ENCODE measurements at regions not wholly inside any gene's neighbourhood (a gene's known extent, or its start where the extent isn't known, plus 50 kb on each side); places are given as distances from the start of the nearest gene placed in this dataset.

DNA sequence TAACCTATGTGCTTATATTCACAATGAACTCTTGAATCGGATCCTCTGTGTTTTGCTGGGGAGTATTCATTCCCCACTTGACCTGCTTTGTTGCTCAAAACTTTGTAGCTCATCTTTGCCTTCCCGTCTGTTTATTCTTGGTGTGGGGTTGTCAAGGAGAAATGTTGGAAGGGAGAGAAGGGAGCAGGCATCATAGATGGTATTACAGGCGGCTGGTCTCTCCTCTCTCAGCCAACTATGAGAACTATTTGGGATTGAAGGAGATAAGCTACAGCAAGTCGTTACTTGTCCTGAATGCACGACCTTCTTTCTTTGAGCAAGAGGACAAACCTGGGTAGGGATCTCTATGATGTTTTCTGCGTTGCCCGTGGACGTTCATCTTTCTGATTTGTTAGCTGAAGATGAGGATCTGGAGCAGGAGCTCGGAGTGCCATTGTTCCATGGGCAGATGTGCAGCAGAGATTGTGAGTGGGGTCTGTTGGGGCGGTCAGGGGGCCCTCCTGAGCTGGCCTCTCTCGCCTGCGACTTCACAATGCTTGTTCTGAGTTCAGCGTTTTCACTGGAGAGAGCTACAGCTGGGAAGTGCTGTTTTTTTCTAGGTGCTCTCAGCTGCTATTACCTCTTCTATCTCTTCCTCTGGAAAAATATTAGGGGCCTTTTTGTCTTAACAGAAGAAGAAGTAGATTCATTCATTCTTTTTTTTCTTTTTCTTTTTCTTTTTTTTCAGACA is 126.9 kb upstream of the KLF6 start:
- Histone ChIP-seq H3K4me1 (replicated peaks) (peaks cover 11% of the 10 kb centered on the region), H3K36me3 (no peaks in the 10 kb centered on the region), H3K4me3 (no peak overlapping the region), H3K9me3 (replicated peaks) (no peaks in the 10 kb centered on the region), H3K27me3 (replicated peaks) (no peaks in the 10 kb centered on the region), H3K27ac (no peak overlapping the region)
- DNase-seq (ENCODE audit: low read depth in 1 of 2, low spot score in 2 of 2), result no peak

DNA sequence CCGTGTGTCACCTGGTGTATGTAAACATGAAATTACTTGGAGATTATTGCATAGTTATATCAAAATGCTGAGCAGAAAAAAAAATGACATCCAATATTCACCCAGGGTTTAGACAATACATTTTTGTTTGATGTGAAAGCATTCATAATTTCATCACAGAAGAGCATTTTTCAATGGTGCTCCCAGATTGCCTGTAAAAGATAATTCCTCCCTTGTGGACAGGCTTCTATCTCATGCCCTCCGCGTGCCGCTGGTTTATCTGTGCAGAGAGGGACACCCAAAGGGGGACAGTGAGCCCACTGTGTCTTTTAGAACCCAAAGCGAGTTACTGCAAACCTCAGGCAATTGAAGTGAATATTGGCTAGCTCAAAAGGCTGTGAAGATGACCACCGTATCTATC is 126.2 kb upstream of the KLF6 start:
- Histone ChIP-seq H3K36me3 (no peaks in the 10 kb centered on the region), H3K4me1 (replicated peaks) (peaks cover 16% of the 10 kb centered on the region), H3K4me3 (no peak overlapping the region), H3K27ac (no peak overlapping the region), H3K27me3 (replicated peaks) (no peaks in the 10 kb centered on the region), H3K9me3 (replicated peaks) (no peaks in the 10 kb centered on the region)
- no peak for DNase-seq (ENCODE audit: low read depth in 1 of 2, low spot score in 2 of 2)

DNA sequence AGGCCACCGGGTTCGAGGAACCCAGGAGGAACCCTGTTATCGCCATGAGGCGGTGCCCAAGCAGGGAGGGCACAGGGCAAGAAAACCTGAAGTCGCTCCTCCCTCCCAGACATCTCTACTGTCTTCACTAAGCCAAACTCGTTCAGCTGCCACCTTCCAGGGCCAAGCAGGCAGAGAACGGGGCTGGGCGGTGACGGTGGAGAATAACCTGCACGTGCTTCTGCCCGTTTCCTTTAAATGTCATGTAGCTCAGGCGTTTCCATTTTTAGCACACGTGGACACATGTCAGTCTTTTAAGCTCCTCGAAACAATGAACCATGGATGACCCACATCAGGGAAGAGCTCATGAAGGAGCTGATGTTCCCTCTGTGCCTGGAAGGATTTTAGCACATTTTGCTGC is 124.3 kb upstream of the KLF6 start:
- Histone ChIP-seq H3K27me3 (replicated peaks) (no peaks in the 10 kb centered on the region), H3K4me1 (replicated peaks) (peaks cover 24% of the 10 kb centered on the region), H3K4me3 (no peak overlapping the region), H3K27ac (no peak overlapping the region), H3K36me3 (no peaks in the 10 kb centered on the region), H3K9me3 (replicated peaks) (no peaks in the 10 kb centered on the region)
- no peak for DNase-seq (ENCODE audit: low read depth in 1 of 2, low spot score in 2 of 2)

DNA sequence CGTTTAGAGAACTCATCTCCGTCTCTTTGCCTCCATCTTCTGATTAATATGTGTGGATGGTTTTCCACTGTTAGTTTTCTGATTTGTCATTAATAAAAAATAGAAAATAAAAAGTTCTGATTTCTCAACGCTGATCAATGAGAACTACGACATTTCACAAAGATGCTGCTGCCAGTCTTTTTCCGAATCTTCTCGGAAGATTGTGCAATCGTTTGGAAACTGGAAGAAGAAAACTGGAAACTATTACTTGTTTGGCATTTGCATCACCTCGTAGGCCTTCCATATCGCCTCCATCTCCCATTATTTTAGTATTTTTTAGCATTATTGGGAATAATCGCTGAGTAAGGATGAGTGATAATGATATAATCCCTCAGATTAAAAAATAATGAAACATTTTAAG is 123.2 kb upstream of the KLF6 start:
- Histone ChIP-seq H3K27ac (no peak overlapping the region; the same call in 1 of the 2 replicates), H3K27me3 (replicated peaks) (no peaks in the 10 kb centered on the region), H3K4me1 (replicated peaks) (peaks cover 24% of the 10 kb centered on the region), H3K36me3 (no peaks in the 10 kb centered on the region), H3K9me3 (replicated peaks) (no peaks in the 10 kb centered on the region), H3K4me3 (no peak overlapping the region)
- no peak for DNase-seq (ENCODE audit: low read depth in 1 of 2, low spot score in 2 of 2)

DNA sequence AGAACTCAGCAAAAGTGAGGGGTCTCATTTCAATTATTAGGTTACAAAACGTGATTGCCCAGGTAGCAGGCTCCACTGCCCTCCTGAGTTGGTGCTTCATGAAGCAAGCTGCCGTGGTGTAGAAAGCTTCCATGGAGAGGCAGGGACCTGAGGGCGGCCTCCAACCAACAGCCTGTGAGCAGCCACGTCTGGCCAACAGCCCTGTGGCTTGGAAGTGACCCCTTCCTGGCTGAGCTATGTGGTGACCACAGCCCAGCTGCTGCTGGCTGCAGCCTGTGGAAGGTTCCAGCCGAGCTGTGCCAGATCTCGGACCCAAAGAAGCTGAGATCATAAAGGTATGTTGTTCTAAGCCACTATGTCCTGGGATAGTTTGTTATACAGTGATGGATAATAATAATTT is 122.5 kb upstream of the KLF6 start:
- Histone ChIP-seq H3K4me3 (no peak overlapping the region), H3K27me3 (replicated peaks) (no peaks in the 10 kb centered on the region), H3K4me1 (replicated peaks) (peaks cover 30% of the 10 kb centered on the region), H3K27ac (peak overlapping the region; percentile 94), H3K9me3 (replicated peaks) (no peaks in the 10 kb centered on the region), H3K36me3 (no peaks in the 10 kb centered on the region)
- DNase-seq (ENCODE audit: low read depth in 1 of 2, low spot score in 2 of 2), result no peak

DNA sequence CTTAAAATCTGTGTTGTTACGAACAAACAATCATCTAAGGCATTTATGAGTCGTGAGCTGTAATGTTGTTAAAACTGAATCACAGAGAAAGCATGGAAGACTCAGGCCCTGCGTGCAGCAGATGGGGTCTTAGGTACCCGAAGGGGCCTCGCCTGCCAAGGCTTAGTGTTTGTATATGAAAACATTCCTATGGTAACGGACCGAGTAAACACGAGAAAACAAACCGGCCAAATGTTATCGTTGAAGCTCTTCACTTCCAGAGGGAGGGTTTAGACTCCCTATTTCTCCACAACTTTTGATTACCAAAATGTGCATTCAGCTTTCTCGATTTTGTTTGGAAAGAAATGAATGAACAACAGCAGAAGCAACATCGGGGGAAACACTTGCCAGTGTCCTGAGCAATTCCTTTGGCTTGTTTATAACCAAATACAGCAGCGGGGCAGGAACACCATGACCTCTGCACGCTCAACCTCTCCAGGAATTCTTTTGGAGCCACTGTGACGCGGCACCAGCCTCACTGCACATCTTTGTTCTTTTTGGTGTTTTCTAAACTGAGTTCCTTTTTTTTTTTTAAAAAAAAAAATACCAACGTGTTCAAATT is 121.6 kb upstream of the KLF6 start:
- peaks cover 35% of the 10 kb centered on the region for H3K4me1 ChIP-seq (replicated peaks)
- H3K4me3 ChIP-seq, result 0 out of 2 replicates have a peak overlapping the region, but pooled peaks have one; percentile 5
- no peaks in the 10 kb centered on the region for H3K9me3 ChIP-seq (replicated peaks)
- H3K36me3 ChIP-seq, result no peaks in the 10 kb centered on the region
- H3K27ac ChIP-seq, result peak overlapping the region; percentile 94
- no peaks in the 10 kb centered on the region for H3K27me3 ChIP-seq (replicated peaks)
- DNase-seq (ENCODE audit: low read depth in 1 of 2, low spot score in 2 of 2), result peak; percentile 86 to 91

DNA sequence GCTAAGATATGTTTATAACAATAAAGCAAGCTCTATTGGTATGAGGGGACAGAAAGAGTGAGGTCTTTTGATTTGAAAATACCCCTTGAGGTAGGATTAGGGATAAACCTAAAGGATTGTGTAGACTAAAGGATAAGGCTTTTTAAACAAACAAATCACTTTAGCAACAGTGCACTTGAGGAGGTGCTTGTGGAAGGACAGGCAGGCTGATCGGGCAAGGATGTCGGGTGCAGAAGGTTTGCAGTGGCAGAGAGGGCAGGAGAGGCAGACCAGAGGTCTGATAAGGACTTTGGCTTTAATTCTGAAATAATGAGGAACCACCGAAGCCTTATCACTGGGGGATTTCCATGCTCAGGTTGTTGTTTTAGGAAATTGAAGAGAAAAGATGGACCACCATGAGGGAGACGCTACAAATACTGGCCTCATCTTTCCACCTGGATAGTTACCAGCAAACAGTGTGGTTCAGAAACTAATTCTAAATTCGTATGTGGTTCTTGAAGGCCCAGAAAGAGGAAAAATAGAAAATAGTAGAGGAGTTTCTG is 119.5 kb upstream of the KLF6 start:
- Histone ChIP-seq H3K27me3 (replicated peaks) (no peaks in the 10 kb centered on the region), H3K27ac (no peak overlapping the region), H3K9me3 (replicated peaks) (no peaks in the 10 kb centered on the region), H3K4me1 (replicated peaks) (peaks cover 35% of the 10 kb centered on the region), H3K4me3 (no peak overlapping the region), H3K36me3 (no peaks in the 10 kb centered on the region)
- DNase-seq (ENCODE audit: low read depth in 1 of 2, low spot score in 2 of 2), result no peak

DNA sequence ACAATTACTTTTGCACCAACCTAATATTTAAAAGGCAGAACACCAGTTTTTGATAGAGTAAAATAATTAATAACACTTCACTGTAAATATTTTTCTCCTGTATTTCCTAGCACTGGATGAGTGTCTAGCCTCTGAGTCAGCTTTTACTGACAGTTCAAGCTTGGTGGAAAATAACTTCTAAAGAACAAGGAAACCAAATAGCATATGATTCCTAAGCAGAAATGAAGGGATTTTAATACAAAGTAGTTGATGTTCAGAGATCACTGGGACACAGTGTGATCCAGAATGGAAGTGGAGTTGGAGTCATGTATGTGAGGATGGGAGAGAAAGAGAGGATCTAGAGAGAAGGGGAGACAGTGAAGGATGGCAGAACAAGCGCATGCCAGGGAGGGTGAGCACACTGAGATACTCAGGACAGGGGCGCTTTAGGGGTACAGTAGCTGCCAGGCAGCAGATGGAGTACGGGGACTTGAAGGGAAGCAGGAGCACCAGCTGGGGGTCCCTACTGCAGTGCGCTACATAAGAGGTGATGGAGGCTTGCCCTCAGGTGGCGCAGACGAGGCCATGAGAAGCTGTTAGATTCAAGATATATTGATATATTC is 117.9 kb upstream of the KLF6 start:
- peak in 1 of 2 experiments; percentile 28 for DNase-seq (ENCODE audit: low read depth in 1 of 2, low spot score in 2 of 2)
- no peaks in the 10 kb centered on the region for H3K36me3 ChIP-seq
- 0 out of 2 replicates have a peak overlapping the region, but pooled peaks have one; percentile 19 for H3K27ac ChIP-seq
- peaks cover 34% of the 10 kb centered on the region for H3K4me1 ChIP-seq (replicated peaks)
- H3K4me3 ChIP-seq, result no peak overlapping the region
- no peaks in the 10 kb centered on the region for H3K9me3 ChIP-seq (replicated peaks)
- H3K27me3 ChIP-seq (replicated peaks), result no peaks in the 10 kb centered on the region

DNA sequence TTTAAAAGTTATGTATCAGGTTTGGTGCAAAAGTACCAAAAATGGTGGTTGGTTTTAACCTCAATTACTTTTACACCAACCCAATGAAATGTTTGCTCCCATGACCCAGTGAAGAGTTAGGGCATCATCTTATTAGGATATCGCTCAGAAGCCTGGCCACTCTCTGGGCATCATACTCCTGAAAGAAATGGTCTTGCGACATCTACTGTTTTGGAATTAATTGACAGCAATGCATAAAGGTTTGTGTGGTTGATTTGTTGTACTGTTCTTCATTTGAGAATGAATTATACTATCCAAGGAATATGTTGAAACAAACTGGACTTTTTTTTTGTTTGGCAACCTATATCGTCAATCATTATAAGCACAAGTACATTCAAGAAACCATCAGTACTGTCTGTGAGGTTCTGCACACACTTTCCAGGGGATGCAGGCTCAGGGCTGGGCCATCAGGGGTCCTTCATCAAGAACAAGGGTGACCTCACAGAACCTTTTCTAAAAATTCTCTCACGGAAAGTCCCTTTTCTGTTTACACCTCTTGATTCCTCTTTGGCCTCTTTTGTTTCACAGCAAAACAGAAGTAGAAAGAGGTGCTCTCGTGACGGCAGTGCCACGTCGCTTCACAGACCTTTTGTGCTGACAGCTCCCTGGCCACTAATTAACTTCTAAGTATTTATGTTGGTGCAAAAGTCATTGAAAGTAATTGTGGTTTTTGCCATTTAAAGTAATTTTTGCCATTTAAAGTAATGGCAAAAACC is 117.2 kb upstream of the KLF6 start:
- H3K27me3 ChIP-seq (replicated peaks), result no peaks in the 10 kb centered on the region
- H3K27ac ChIP-seq, result 0 out of 2 replicates have a peak overlapping the region, but pooled peaks have one; percentile 19
- no peak overlapping the region for H3K4me3 ChIP-seq
- H3K36me3 ChIP-seq, result no peaks in the 10 kb centered on the region
- H3K9me3 ChIP-seq (replicated peaks), result no peaks in the 10 kb centered on the region
- peak in 1 of 2 experiments; percentile 32 for DNase-seq (ENCODE audit: low read depth in 1 of 2, low spot score in 2 of 2)
- peaks cover 32% of the 10 kb centered on the region for H3K4me1 ChIP-seq (replicated peaks)

DNA sequence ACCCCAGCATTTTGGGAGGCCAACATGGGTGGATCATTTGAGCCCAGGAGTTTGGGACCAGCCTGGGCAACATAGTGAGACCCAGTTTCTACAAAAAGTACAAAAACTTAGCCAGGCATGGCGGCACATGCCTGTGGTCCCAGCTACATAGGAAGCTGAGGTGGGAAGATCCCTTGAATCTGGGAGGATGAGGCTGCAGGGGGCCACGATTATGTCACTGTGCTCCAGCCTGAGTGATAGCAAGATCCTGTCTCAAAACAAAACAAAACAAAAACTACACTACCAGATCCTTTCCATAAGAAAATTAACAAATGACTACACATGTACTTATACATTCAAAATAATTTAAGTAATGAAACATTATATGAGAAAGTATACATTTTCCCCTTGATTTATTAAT is 116.4 kb upstream of the KLF6 start:
- peaks cover 34% of the 10 kb centered on the region for H3K4me1 ChIP-seq (replicated peaks)
- no peaks in the 10 kb centered on the region for H3K36me3 ChIP-seq
- no peak for DNase-seq (ENCODE audit: low read depth in 1 of 2, low spot score in 2 of 2)
- H3K4me3 ChIP-seq, result no peak overlapping the region
- H3K9me3 ChIP-seq (replicated peaks), result no peaks in the 10 kb centered on the region
- H3K27me3 ChIP-seq (replicated peaks), result no peaks in the 10 kb centered on the region
- H3K27ac ChIP-seq, result no peak overlapping the region

DNA sequence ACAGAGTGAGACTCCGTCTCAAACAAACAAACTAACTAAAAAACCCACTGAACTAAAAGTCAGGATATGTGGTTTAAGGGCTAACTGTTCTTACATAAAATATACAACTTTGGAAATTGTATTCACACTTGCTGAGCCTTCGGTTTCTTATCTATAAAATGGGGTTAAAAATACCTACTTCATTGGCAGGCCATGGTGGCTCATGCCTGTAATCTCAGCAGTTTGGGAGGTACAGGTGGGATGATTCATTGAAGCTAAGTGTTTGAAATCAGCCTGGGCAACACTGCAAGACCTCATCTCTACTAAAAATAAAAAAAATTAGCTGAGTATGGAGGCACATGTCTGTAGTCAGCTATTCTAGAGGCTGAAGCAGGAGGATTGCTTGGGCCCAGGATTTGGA is 115.4 kb upstream of the KLF6 start:
- Histone ChIP-seq H3K27ac (no peak overlapping the region), H3K4me3 (no peak overlapping the region), H3K36me3 (no peaks in the 10 kb centered on the region), H3K4me1 (replicated peaks) (peaks cover 34% of the 10 kb centered on the region), H3K27me3 (replicated peaks) (no peaks in the 10 kb centered on the region), H3K9me3 (replicated peaks) (no peaks in the 10 kb centered on the region)
- no peak for DNase-seq (ENCODE audit: low read depth in 1 of 2, low spot score in 2 of 2)

DNA sequence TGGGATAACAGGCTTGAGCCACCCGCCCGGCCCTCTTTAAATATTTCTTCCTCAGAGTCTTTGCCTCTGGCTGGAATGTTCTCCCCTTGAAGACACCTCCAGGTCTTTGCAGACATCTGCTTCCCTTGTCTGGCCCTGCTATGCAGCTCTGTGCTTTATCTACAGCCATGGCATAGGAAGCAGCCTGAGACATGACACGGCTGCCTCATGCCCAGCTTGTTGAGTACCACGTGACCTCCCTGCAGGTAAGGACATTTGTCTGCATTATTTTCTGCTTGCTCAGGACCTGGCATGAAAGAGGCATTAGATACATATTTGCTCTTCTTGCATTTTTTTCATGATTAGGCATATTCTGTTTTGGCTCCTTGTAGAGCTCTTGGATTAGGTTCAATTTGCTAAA is 113.8 kb upstream of the KLF6 start:
- no peak overlapping the region for H3K27ac ChIP-seq
- H3K4me1 ChIP-seq (replicated peaks), result peaks cover 50% of the 10 kb centered on the region
- H3K9me3 ChIP-seq (replicated peaks), result no peaks in the 10 kb centered on the region
- no peak for DNase-seq (ENCODE audit: low read depth in 1 of 2, low spot score in 2 of 2)
- H3K4me3 ChIP-seq, result no peak overlapping the region
- no peaks in the 10 kb centered on the region for H3K36me3 ChIP-seq
- H3K27me3 ChIP-seq (replicated peaks), result no peaks in the 10 kb centered on the region

DNA sequence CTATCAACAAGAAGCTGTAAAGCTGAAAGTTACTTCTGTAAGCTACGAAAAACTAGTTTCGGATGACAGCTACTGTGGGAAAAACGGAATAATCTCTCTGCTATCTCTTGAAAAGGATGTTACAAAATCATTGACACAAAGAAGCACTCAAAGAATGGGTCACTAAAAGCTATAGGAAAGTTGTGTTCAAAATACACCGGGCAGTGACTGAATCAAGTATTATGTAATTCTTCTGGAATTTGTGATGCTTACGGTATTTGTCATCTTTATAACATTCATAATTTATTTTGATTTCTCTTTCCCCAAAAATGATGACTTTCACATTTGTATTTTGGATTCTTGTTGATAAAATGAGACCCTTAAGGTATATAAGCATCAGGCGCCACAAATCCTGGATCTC is 112.1 kb upstream of the KLF6 start:
- no peaks in the 10 kb centered on the region for H3K36me3 ChIP-seq
- H3K9me3 ChIP-seq (replicated peaks), result no peaks in the 10 kb centered on the region
- H3K4me1 ChIP-seq (replicated peaks), result peaks cover 56% of the 10 kb centered on the region
- peak overlapping the region; percentile 93 for H3K27ac ChIP-seq
- peak in 1 of 2 experiments; percentile 55 for DNase-seq (ENCODE audit: low read depth in 1 of 2, low spot score in 2 of 2)
- H3K27me3 ChIP-seq (replicated peaks), result no peaks in the 10 kb centered on the region
- H3K4me3 ChIP-seq, result no peak overlapping the region
